ENCODE measurements at regions not wholly inside any gene's neighbourhood (a gene's known extent, or its start where the extent isn't known, plus 50 kb on each side); places are given as distances from the start of the nearest gene placed in this dataset.

- TF ChIP-seq CTCF (IDR thresholded peaks at IDR 0.05 in 4 of 5, conservative IDR thresholded peaks at IDR 0.05 in 1 of 5) = no peak
- TF ChIP-seq POLR2A (IDR thresholded peaks at IDR 0.05) = no peak
Measured at GRCh38 chr2:136290326-136290725, 172.4 kb upstream of the CXCR4 start.
